ENCODE measurements at regions not wholly inside any gene's neighbourhood (a gene's known extent, or its start where the extent isn't known, plus 50 kb on each side); places are given as distances from the start of the nearest gene placed in this dataset.

GRCh38 chr12:125528281-125528680 is 463.0 kb downstream of the AACS start:
- TF ChIP-seq, protein P1, sequence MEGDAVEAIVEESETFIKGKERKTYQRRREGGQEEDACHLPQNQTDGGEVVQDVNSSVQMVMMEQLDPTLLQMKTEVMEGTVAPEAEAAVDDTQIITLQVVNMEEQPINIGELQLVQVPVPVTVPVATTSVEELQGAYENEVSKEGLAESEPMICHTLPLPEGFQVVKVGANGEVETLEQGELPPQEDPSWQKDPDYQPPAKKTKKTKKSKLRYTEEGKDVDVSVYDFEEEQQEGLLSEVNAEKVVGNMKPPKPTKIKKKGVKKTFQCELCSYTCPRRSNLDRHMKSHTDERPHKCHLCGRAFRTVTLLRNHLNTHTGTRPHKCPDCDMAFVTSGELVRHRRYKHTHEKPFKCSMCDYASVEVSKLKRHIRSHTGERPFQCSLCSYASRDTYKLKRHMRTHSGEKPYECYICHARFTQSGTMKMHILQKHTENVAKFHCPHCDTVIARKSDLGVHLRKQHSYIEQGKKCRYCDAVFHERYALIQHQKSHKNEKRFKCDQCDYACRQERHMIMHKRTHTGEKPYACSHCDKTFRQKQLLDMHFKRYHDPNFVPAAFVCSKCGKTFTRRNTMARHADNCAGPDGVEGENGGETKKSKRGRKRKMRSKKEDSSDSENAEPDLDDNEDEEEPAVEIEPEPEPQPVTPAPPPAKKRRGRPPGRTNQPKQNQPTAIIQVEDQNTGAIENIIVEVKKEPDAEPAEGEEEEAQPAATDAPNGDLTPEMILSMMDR (conservative IDR thresholded peaks at IDR 0.05; ENCODE audit: low read length): no peak
- H3K4me3 ChIP-seq (ENCODE audit: low read length): no peak overlapping the region
- DNase-seq (ENCODE audit: low read depth): no peak

GRCh38 chr12:125530201-125530600 is 465.0 kb downstream of the AACS start:
- no peak overlapping the region for H3K4me3 ChIP-seq (ENCODE audit: low read length)
- no peak for DNase-seq (ENCODE audit: low read depth)
- TF ChIP-seq, protein P1 (conservative IDR thresholded peaks at IDR 0.05; ENCODE audit: low read length): no peak

DNA sequence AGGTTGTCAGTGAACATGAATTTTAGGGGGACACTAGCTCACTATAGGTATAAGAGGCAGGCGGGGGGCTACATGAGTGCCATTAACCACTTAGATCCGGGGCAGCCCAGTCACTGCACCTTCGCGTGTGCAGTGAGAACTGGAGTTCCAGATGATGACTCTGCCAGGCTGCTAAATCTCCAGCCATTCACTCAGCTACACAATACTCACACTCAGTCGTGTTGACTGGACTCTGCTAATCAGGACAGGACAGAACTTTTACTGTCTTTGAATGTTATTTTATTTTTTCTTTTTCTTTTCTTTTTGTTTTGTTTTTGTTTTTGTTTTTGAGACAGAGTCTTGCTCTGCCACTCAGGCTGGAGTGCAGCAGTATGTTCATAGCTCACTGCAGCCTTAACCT is 465.6 kb downstream of the AACS start:
- DNase-seq (ENCODE audit: low read depth): no peak
- no peak overlapping the region for H3K4me3 ChIP-seq (ENCODE audit: low read length)
- TF ChIP-seq, protein P1 (conservative IDR thresholded peaks at IDR 0.05; ENCODE audit: low read length): no peak

DNA sequence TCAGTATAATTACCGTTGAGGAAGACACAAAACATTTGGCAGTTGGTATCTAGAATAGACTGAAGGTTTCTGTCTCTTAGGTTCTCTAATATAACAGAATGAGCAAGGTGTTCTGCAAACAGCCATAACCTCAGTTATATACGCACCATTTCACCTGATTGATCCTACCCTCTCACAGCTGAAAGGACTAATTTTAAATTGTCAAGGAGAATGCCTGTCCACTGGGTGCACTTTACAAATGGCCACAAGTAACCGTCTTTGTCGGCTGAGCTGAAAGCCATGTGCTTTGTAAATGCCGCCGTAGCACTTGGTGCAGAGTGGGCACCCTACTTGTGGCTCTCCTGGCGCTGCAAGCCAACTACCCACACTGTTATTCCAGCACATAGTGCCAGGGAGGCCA is 466.3 kb downstream of the AACS start:
- TF ChIP-seq, protein P1 (conservative IDR thresholded peaks at IDR 0.05; ENCODE audit: low read length): no peak
- H3K4me3 ChIP-seq (ENCODE audit: low read length): no peak overlapping the region
- no peak for DNase-seq (ENCODE audit: low read depth)

GRCh38 chr12:125533434-125534029 is 468.3 kb downstream of the AACS start:
- DNase-seq (ENCODE audit: low read depth): no peak
- TF ChIP-seq, protein P1 (conservative IDR thresholded peaks at IDR 0.05; ENCODE audit: low read length): peak; percentile 21; the same call in 1 of the 2 replicates
- H3K4me3 ChIP-seq (ENCODE audit: low read length): no peak overlapping the region

DNA sequence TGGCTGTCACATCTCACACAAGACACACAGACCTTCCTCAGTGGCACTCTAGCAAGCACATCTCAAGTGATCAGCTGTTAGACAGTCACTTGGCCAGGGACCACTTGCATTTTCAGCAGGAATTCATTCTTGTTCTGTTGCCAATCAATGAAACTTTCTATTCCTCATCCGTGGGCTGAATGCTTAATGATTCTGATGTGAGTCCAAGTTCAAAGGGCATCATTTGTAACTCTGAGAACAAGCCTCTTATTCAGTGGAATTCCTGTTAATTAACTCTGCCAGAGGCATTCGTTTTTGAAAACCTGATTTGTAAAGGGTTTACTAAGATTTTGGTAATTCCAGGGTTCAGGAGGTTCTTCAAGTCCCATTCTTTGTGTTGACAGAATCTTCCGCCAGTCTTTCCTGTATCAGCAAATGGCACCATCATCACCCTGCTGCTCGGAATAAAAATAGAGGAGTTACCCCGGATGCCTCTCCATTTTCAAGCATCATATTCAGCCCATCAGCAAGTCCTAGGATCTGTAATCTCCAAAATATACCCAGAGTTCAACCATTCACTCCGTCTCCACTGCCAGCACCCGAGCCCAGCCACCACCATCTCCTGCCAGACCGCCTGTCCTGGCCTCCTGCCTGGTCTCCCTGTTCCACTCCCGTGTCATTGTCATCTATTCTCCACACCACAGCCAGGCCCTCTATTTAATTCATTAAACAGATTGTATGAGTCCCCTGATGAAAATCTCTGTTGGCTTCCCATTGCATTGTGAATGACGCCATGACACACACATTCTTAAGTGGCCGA is 473.4 kb downstream of the AACS start:
- no peak overlapping the region for H3K4me3 ChIP-seq (ENCODE audit: low read length)
- no peak for DNase-seq (ENCODE audit: low read depth)
- TF ChIP-seq, protein P1 (conservative IDR thresholded peaks at IDR 0.05; ENCODE audit: low read length): no peak

All from AG10803 (cell line).